ENCODE measurements at regions not wholly inside any gene's neighbourhood (a gene's known extent, or its start where the extent isn't known, plus 50 kb on each side); places are given as distances from the start of the nearest gene placed in this dataset.

DNA sequence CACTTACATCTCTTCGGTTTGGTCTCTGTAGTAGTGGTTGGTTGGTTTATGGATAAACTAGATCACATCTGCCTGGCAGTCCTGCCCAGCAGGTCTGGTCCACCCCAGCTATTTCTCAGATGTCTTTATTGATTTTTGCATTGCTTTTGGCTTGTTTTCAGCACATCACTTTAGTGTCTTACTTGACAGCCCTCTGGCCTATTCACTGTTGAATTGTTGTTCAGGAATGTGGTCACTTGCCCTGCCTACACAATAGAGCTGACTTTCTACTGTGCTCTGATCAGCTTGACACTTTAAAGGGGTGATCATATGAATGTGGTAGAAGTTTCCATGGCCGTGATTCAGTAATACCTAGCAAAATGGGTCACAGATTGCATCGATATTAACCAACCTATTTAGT is 719.2 kb upstream of the LRRN3 start:
- Mint-ChIP-seq H3K27me3 (ENCODE audit: low read depth) (no peaks in the 10 kb centered on the region), H3K27ac (no peak overlapping the region)

DNA sequence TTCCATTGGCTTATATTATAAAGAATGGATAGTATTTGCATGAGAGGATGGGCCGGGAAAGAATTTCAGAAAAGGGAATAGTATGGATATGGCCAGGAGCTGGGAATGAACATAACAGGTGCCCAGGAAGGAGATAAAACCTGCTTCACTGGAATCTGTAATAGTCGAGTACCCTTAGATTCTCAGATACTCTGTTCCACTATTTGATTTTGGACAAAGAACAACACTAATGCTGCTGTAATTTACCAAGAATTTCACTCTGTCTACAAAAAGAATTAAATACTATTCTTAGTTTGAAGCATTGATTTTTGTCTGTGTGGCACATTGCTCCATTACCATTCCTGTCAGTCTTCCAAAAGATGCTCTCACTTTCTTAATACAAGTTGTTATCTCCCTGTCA is 718.2 kb upstream of the LRRN3 start:
- no peak overlapping the region for H3K27ac Mint-ChIP-seq

More for the DNA sequence above, 719.2 kb upstream of the LRRN3 start:
- H3K9me3 Mint-ChIP-seq = peaks cover 5% of the 10 kb centered on the region
- H3K4me3 Mint-ChIP-seq = no peak overlapping the region
- peaks cover 2% of the 10 kb centered on the region for H3K36me3 Mint-ChIP-seq
- no peak for DNase-seq (ENCODE audit: low spot score in 2 of 2, unreplicated experiment in 2 of 2)
- no peaks in the 10 kb centered on the region for H3K4me1 Mint-ChIP-seq
- TF ChIP-seq, protein P1, sequence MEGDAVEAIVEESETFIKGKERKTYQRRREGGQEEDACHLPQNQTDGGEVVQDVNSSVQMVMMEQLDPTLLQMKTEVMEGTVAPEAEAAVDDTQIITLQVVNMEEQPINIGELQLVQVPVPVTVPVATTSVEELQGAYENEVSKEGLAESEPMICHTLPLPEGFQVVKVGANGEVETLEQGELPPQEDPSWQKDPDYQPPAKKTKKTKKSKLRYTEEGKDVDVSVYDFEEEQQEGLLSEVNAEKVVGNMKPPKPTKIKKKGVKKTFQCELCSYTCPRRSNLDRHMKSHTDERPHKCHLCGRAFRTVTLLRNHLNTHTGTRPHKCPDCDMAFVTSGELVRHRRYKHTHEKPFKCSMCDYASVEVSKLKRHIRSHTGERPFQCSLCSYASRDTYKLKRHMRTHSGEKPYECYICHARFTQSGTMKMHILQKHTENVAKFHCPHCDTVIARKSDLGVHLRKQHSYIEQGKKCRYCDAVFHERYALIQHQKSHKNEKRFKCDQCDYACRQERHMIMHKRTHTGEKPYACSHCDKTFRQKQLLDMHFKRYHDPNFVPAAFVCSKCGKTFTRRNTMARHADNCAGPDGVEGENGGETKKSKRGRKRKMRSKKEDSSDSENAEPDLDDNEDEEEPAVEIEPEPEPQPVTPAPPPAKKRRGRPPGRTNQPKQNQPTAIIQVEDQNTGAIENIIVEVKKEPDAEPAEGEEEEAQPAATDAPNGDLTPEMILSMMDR (IDR thresholded peaks at IDR 0.05; ENCODE audit: unreplicated experiment) = no peak

DNA sequence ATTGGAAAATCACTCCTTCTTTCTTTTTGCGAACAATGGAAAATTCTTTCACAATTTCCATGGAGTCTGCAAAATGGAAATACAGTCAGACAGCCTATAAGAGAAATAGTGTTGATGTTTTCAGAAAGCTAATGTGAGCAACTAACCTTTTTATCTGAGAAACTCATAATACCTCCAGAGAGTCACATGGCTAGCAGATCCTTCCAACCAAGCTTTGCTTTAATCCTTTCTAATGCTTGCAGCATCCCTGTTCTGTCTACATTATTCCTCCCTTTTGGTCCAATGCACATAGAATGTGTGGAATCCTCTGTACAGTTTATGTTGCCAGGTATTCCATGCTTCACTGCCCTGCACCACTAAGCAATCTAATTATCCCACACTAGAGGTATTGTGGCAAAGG is 717.5 kb upstream of the LRRN3 start:
- TF ChIP-seq, protein P1 (IDR thresholded peaks at IDR 0.05; ENCODE audit: unreplicated experiment) = no peak
- Mint-ChIP-seq H3K9me3 (no peaks in the 10 kb centered on the region), H3K4me1 (no peaks in the 10 kb centered on the region), H3K4me3 (no peak overlapping the region), H3K36me3 (peaks cover 1% of the 10 kb centered on the region), H3K27me3 (ENCODE audit: low read depth) (no peaks in the 10 kb centered on the region), H3K27ac (no peak overlapping the region)
- DNase-seq (ENCODE audit: low spot score in 2 of 2, unreplicated experiment in 2 of 2) = no peak

More for the DNA sequence above, 718.2 kb upstream of the LRRN3 start:
- Mint-ChIP-seq H3K4me1 (no peaks in the 10 kb centered on the region), H3K4me3 (no peak overlapping the region), H3K9me3 (peaks cover 2% of the 10 kb centered on the region), H3K27me3 (ENCODE audit: low read depth) (no peaks in the 10 kb centered on the region), H3K36me3 (peaks cover 2% of the 10 kb centered on the region)
- DNase-seq (ENCODE audit: low spot score in 2 of 2, unreplicated experiment in 2 of 2) = no peak
- TF ChIP-seq, protein P1 (IDR thresholded peaks at IDR 0.05; ENCODE audit: unreplicated experiment) = no peak

DNA sequence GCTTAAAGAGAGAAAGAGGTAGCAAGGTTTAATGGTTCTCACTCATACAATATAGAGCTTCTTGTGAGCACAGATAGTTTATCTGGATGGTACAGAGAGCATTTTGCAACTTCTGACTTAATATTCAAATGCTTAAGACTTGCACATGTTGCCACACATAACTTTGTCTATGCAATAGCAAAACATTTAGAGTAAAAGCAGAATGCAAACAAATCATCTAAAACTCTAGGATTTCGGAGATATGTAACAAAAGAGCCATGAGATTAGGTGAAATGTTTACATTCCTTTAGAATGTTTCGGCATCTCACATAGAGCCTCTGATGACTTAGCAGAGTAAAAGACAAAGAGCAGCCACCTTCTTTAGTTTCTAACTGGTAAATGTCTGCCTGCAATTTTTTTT is 717.1 kb upstream of the LRRN3 start:
- Mint-ChIP-seq H3K36me3 (no peaks in the 10 kb centered on the region), H3K4me3 (no peak overlapping the region), H3K27me3 (ENCODE audit: low read depth) (no peaks in the 10 kb centered on the region), H3K9me3 (no peaks in the 10 kb centered on the region), H3K27ac (no peak overlapping the region), H3K4me1 (no peaks in the 10 kb centered on the region)
- no peak for DNase-seq (ENCODE audit: low spot score in 2 of 2, unreplicated experiment in 2 of 2)
- TF ChIP-seq, protein P1 (IDR thresholded peaks at IDR 0.05; ENCODE audit: unreplicated experiment) = no peak

DNA sequence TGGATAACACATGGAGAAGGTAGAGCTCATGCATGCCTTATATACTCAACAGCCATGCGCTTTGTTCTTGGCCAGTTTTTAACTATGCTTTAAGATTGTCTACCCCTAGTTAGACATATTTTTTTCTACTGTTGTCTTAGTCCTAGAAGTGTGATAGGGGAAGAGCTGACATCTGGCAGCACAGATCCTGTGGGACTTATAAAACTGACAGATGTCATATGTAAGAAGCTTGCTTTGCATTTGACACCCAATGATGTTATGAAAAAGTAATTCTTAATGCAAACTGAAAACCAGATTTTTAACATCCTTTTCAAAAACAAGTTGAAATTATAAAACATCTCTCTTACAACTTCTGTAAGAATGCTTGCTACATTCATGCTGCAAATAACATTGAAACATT is 715.9 kb upstream of the LRRN3 start:
- Mint-ChIP-seq H3K27ac (no peak overlapping the region), H3K36me3 (no peaks in the 10 kb centered on the region), H3K4me3 (no peak overlapping the region), H3K9me3 (no peaks in the 10 kb centered on the region), H3K4me1 (peaks cover 2% of the 10 kb centered on the region), H3K27me3 (ENCODE audit: low read depth) (no peaks in the 10 kb centered on the region)
- DNase-seq (ENCODE audit: low spot score in 2 of 2, unreplicated experiment in 2 of 2) = no peak
- TF ChIP-seq, protein P1 (IDR thresholded peaks at IDR 0.05; ENCODE audit: unreplicated experiment) = no peak

DNA sequence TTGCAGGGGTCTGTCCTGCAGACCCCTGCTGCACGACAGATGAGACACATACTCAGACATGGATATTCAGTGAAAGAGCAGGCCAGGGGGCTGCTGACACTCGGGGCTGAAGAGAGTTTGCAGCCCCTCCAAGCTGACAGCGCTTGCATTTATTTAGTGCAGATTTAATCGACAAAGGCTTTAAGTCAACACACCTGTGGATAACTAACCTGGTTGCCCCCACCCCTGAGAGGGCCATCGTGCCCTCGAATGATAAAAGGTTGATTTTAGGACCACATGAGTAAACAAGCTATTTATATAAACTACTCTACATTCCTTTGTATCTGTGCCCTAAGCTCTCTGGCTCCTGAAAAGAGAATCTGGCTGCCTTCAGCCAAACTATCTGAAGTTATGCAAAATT is 708.2 kb upstream of the LRRN3 start:
- H3K36me3 Mint-ChIP-seq = no peaks in the 10 kb centered on the region
- TF ChIP-seq, protein P1 (IDR thresholded peaks at IDR 0.05; ENCODE audit: unreplicated experiment) = no peak
- no peaks in the 10 kb centered on the region for H3K27me3 Mint-ChIP-seq (ENCODE audit: low read depth)
- H3K4me3 Mint-ChIP-seq = no peak overlapping the region
- H3K27ac Mint-ChIP-seq = no peak overlapping the region
- peaks cover 9% of the 10 kb centered on the region for H3K4me1 Mint-ChIP-seq
- H3K9me3 Mint-ChIP-seq = no peaks in the 10 kb centered on the region
- no peak for DNase-seq (ENCODE audit: low spot score in 2 of 2, unreplicated experiment in 2 of 2)

All from mesothelial cell of epicardium (in vitro differentiated cells).